ENCODE measurements at regions not wholly inside any gene's neighbourhood (a gene's known extent, or its start where the extent isn't known, plus 50 kb on each side); places are given as distances from the start of the nearest gene placed in this dataset.

DNA sequence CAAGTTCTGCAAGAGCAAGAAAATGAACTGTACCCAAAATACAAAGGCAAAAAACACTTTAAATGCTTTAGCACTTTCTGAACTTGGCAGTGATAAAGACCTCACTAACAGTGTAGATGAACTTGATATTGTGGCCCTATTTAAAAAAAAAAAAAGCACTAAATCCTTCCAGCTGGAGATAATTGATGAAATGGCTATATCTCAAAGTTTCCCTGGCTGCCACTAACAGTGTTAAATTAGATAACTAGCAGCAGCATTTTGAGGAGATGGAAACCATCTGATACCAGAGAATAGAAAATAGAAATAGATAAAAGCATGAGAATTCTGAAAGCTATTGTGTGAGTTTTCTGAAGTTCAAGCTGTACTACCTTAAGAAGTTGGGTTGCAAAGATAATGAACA, 317.2 kb downstream of the RWDD3 start:
- TF ChIP-seq, protein P1, sequence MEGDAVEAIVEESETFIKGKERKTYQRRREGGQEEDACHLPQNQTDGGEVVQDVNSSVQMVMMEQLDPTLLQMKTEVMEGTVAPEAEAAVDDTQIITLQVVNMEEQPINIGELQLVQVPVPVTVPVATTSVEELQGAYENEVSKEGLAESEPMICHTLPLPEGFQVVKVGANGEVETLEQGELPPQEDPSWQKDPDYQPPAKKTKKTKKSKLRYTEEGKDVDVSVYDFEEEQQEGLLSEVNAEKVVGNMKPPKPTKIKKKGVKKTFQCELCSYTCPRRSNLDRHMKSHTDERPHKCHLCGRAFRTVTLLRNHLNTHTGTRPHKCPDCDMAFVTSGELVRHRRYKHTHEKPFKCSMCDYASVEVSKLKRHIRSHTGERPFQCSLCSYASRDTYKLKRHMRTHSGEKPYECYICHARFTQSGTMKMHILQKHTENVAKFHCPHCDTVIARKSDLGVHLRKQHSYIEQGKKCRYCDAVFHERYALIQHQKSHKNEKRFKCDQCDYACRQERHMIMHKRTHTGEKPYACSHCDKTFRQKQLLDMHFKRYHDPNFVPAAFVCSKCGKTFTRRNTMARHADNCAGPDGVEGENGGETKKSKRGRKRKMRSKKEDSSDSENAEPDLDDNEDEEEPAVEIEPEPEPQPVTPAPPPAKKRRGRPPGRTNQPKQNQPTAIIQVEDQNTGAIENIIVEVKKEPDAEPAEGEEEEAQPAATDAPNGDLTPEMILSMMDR (IDR thresholded peaks at IDR 0.05; ENCODE audit: insufficient read depth, low read depth, low read length): no peak
- no peaks in the 10 kb centered on the region for H3K36me3 ChIP-seq (ENCODE audit: control insufficient read depth, insufficient read depth, low read length)
- H3K4me3 ChIP-seq (ENCODE audit: low read depth, low read length): no peak overlapping the region
- H3K27me3 ChIP-seq (ENCODE audit: control insufficient read depth, insufficient read depth, low read length): no peaks in the 10 kb centered on the region
- POLR2A ChIA-PET: no interaction called here
- CTCF ChIA-PET: no interaction called here
- DNase-seq (ENCODE audit: low read depth): no peak

DNA sequence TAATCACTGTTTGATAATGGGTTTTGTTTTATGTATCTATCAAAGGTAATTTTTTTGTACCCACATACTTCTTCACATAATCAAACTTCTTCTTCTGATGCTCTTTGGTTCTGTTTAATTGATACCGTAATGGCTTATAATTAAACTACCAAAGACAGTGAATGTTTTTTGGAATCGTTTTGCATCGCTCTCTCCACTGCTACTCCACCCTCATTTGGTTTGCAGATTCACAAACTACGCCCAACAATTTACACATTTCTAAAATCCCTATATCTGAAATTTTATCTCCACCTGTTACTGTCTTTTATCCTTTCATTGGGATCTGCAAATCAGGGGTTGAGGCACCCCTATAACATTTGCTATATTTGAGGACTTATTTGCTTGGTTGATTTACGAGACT, 319.6 kb downstream of the RWDD3 start:
- CTCF ChIA-PET: no interaction called here
- POLR2A ChIA-PET: no interaction called here
- no peak for DNase-seq (ENCODE audit: low read depth)
- Histone ChIP-seq H3K27me3 (ENCODE audit: control insufficient read depth, insufficient read depth, low read length) (no peaks in the 10 kb centered on the region), H3K4me3 (ENCODE audit: low read depth, low read length) (no peak overlapping the region), H3K36me3 (ENCODE audit: control insufficient read depth, insufficient read depth, low read length) (no peaks in the 10 kb centered on the region)
- TF ChIP-seq, protein P1 (IDR thresholded peaks at IDR 0.05; ENCODE audit: insufficient read depth, low read depth, low read length): no peak

DNA sequence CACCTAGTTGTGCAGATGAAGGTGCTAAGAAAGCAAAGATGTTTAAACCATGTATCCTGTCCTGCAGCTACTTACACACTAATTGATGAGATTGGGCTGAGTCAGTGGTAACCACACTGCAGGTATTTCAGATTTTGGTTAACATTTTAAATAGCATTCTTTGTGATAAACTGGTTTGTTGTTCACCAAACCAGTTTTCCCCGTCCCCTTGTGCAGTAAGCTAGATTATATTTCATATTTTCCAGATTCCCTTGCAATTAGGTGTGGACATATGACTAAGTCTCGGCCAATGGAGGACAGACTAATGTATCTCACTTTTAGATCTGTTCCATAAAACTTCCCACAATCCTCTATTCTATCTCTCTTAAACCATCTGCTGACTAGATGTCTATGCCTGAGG, 320.4 kb downstream of the RWDD3 start:
- Histone ChIP-seq H3K27me3 (ENCODE audit: control insufficient read depth, insufficient read depth, low read length) (no peaks in the 10 kb centered on the region), H3K36me3 (ENCODE audit: control insufficient read depth, insufficient read depth, low read length) (no peaks in the 10 kb centered on the region), H3K4me3 (ENCODE audit: low read depth, low read length) (no peak overlapping the region)
- DNase-seq (ENCODE audit: low read depth): no peak
- ChIA-PET POLR2A (no interaction called here), CTCF (no interaction called here)
- TF ChIP-seq, protein P1 (IDR thresholded peaks at IDR 0.05; ENCODE audit: insufficient read depth, low read depth, low read length): no peak

DNA sequence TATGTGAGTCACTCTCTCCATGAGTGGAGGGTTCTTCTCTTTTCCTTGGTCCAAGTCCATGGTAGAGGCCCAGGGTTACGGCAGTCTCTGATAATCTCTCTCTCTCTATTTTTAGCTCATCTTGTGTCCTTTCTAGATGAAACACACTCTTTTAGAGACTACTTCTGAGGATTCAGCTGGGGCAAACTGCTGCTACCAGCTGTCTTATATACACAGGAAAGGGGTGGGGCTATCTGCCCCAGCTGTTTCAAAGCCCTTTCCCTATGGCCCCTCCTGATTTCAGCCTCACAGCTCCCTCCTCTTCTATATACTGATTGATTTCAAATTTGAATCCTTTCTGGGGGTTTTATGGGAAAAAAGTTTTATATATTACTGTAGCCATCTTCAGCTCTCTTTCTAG, 324.8 kb downstream of the RWDD3 start:
- CTCF ChIA-PET: no interaction called here
- POLR2A ChIA-PET: no interaction called here
- H3K4me3 ChIP-seq (ENCODE audit: low read depth, low read length): no peak overlapping the region
- DNase-seq (ENCODE audit: low read depth): no peak
- H3K27me3 ChIP-seq (ENCODE audit: control insufficient read depth, insufficient read depth, low read length): no peaks in the 10 kb centered on the region
- no peaks in the 10 kb centered on the region for H3K36me3 ChIP-seq (ENCODE audit: control insufficient read depth, insufficient read depth, low read length)
- TF ChIP-seq, protein P1 (IDR thresholded peaks at IDR 0.05; ENCODE audit: insufficient read depth, low read depth, low read length): no peak

DNA sequence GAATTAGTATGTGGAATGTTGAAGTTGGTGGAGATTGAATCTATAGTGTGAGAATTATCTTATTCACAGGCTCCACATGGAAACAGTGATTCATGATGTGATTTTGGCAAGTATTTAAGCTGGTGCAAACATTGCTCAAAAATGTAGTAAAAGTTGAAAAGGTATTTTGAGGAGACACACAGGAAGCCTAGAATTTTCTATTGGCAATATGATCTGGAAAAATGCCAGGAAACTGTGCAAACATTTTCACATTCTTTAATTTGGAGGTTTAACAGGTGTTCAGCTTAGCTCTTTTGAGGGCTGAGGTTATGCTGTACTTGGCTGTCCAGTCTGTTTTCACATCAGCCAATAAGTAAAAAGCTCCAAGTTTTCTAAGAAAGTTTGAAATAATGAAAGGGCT, 327.3 kb downstream of the RWDD3 start:
- H3K36me3 ChIP-seq (ENCODE audit: control insufficient read depth, insufficient read depth, low read length): no peaks in the 10 kb centered on the region
- CTCF ChIA-PET: no interaction called here

More for the DNA sequence above, 327.3 kb downstream of the RWDD3 start:
- no peak for DNase-seq (ENCODE audit: low read depth)
- no peaks in the 10 kb centered on the region for H3K27me3 ChIP-seq (ENCODE audit: control insufficient read depth, insufficient read depth, low read length)
- POLR2A ChIA-PET: no interaction called here
- no peak overlapping the region for H3K4me3 ChIP-seq (ENCODE audit: low read depth, low read length)
- TF ChIP-seq, protein P1 (IDR thresholded peaks at IDR 0.05; ENCODE audit: insufficient read depth, low read depth, low read length): no peak

Data from BJ (cell line).